Fibroblast of lung (primary cell): ENCODE measurements at regions not wholly inside any gene's neighbourhood (a gene's known extent, or its start where the extent isn't known, plus 50 kb on each side); places are given as distances from the start of the nearest gene placed in this dataset.

Source experiments
- EZH2 ChIP-seq: IDR thresholded peaks from 2 replicates; pipeline ENCODE4 v1.5.1; 2012; ENCODE audit warnings: low read length, control low read depth, mild to moderate bottlenecking; ENCODE audit errors: missing control alignments
- TF ChIP-seq, protein P1 (sequence below), 2 donors: IDR thresholded peaks in 1 of 2; conservative IDR thresholded peaks in 1 of 2; 1 replicate in 1 of 2; 2 replicates in 1 of 2; pipeline ENCODE4 v1.5.1; 2011 to 2012; ENCODE audit warnings: low read length in 2 of 2, control low read depth in 1 of 2, inconsistent platforms in 1 of 2, low read depth in 1 of 2, mild to moderate bottlenecking in 1 of 2

DNA sequence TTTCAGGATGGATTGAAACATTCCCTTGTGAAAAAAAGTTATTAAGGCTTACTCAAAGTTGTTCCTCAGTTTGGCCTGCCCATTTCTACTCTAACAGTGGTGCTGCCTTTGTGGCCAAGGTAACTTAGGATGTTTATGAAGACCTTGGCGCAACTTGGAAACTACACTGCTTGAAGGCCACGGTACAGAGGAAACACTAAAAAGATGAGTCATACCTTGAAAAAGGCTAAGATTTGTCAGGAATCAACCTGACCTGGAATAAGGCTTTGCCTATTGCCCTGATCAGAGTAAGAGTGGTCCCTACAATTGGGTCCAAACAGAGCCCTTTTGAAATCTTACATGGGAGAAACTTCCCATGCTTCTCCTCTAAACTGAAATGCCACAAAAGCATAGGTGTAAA, 119.9 kb upstream of the MOCS1 start:
- TF ChIP-seq, protein P1, sequence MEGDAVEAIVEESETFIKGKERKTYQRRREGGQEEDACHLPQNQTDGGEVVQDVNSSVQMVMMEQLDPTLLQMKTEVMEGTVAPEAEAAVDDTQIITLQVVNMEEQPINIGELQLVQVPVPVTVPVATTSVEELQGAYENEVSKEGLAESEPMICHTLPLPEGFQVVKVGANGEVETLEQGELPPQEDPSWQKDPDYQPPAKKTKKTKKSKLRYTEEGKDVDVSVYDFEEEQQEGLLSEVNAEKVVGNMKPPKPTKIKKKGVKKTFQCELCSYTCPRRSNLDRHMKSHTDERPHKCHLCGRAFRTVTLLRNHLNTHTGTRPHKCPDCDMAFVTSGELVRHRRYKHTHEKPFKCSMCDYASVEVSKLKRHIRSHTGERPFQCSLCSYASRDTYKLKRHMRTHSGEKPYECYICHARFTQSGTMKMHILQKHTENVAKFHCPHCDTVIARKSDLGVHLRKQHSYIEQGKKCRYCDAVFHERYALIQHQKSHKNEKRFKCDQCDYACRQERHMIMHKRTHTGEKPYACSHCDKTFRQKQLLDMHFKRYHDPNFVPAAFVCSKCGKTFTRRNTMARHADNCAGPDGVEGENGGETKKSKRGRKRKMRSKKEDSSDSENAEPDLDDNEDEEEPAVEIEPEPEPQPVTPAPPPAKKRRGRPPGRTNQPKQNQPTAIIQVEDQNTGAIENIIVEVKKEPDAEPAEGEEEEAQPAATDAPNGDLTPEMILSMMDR (conservative IDR thresholded peaks at IDR 0.05 in 1 of 2, IDR thresholded peaks at IDR 0.05 in 1 of 2; ENCODE audit: low read depth in 1 of 2, low read length in 2 of 2): no peak
- no peak for TF ChIP-seq EZH2
